Activated CD8-positive, alpha-beta memory T cell treated with anti-CD3 and anti-CD28 coated beads, Interleukin-2, amount 10 ng/mL, durations not matched to agents 7 days and 5 days (primary cell): ENCODE measurements at regions not wholly inside any gene's neighbourhood (a gene's known extent, or its start where the extent isn't known, plus 50 kb on each side); places are given as distances from the start of the nearest gene placed in this dataset.

ENCODE experiments used
- ATAC-seq: fragments of 150-1000 bp; cut with Tn5 transposase; one replicate; pipeline ENCODE4 v1.10.0; 2021; ENCODE audit warnings: moderate library complexity
- CTCF ChIA-PET: fragments of 350-600 bp; sonication (Branson Sonifier 250); formaldehyde crosslinking; loops from one replicate; lab custom pipeline; 2021; ENCODE audit warnings: antibody characterized with exemption; lab: Charles Lee
- DNase-seq: peaks from one replicate; pipeline ENCODE4 v3.0.0-alpha.2; 2020
- H3K27ac Mint-ChIP-seq: one replicate; pipeline ENCODE4 v1.8.0; 2021; ENCODE audit warnings: mild to moderate bottlenecking, mixed read lengths
- H3K27me3 Mint-ChIP-seq: one replicate; pipeline ENCODE4 v1.8.0; 2021; ENCODE audit warnings: mixed read lengths
- H3K36me3 Mint-ChIP-seq: one replicate; pipeline ENCODE4 v1.8.0; 2021; ENCODE audit warnings: mild to moderate bottlenecking, mixed read lengths
- H3K4me1 Mint-ChIP-seq: one replicate; pipeline ENCODE4 v1.8.0; 2021; ENCODE audit warnings: mixed read lengths
- H3K4me3 Mint-ChIP-seq: one replicate; pipeline ENCODE4 v1.8.0; 2021; ENCODE audit warnings: mild to moderate bottlenecking, moderate library complexity, mixed read lengths
- H3K9me3 Mint-ChIP-seq: one replicate; pipeline ENCODE4 v1.8.0; 2022; ENCODE audit warnings: low read depth, mixed read lengths

DNA sequence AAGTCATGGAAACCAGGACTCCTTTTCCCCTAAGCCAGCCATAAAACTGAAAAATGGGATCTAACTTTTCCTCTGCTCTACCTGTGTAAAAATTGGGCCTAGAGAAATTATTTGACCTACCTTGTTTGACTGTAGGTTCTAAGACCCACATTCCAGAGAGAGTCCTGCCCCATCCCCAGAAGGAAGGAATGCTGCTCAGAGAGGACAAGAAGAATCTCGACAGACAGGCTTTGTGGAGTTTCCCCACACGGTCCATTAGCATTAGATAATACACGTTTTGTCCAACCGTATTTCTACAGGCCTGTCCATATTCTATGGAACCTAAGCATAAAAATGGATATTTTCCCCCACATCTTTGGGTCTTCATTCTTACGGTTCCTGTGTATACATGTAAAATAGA, 403.3 kb downstream of the METTL4 start:
- ATAC-seq = no peak
- DNase-seq = no peak
- Mint-ChIP-seq H3K4me3 (no peak overlapping the region), H3K27me3 (no peaks in the 10 kb centered on the region), H3K4me1 (no peaks in the 10 kb centered on the region), H3K9me3 (no peaks in the 10 kb centered on the region), H3K36me3 (no peaks in the 10 kb centered on the region), H3K27ac (no peak overlapping the region)
- CTCF ChIA-PET = no interaction called here

- no peak for ATAC-seq
- H3K9me3 Mint-ChIP-seq = no peaks in the 10 kb centered on the region
- H3K36me3 Mint-ChIP-seq = no peaks in the 10 kb centered on the region
- no peak for DNase-seq
- H3K27me3 Mint-ChIP-seq = no peaks in the 10 kb centered on the region
- CTCF ChIA-PET = no interaction called here
- no peaks in the 10 kb centered on the region for H3K4me1 Mint-ChIP-seq
- H3K4me3 Mint-ChIP-seq = no peak overlapping the region
- no peak overlapping the region for H3K27ac Mint-ChIP-seq
Measured at GRCh38 chr18:2169656-2170055, 401.6 kb downstream of the METTL4 start.

DNA sequence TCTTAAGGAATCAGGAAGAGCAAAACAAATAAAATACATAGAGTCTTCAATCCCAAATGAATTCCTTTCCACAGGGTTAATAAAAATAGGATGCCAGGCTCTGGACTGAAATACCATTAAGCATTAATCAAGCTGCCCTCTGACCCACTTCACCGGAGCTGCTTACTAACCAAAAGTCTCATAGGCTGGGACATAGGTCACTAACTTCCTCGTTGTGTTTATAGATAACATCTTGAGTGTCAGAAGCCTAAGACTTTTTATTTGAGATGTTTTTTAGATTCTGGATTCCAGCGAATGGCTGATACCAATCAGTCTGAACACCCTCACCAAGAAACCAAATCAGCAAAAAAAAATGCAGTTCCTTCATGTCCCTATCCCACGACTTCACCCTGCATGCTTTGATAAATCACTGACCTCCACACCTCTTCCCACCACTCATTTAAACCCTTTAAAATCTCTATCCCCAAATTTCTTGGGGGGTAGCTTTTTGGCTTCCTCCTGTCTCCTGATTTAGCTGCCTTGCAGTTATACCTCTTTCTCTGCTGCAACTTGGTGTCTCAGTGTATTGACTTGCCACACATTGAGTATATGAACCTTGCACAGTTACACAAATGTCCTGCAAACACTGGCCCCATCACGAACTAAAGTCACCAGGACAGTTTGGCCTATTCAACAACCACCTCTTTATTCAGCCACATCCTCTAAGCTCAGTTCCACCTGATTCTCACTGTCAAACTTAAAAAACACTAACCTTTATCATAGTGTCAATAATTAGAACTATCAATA, 399.3 kb downstream of the METTL4 start:
- Mint-ChIP-seq H3K27me3 (no peaks in the 10 kb centered on the region), H3K9me3 (no peaks in the 10 kb centered on the region), H3K4me3 (no peak overlapping the region), H3K4me1 (no peaks in the 10 kb centered on the region), H3K27ac (no peak overlapping the region), H3K36me3 (no peaks in the 10 kb centered on the region)
- no peak for ATAC-seq
- CTCF ChIA-PET = no interaction called here
- no peak for DNase-seq

GRCh38 chr18:2172881-2173280, 398.4 kb downstream of the METTL4 start:
- no peak overlapping the region for H3K4me3 Mint-ChIP-seq
- H3K27me3 Mint-ChIP-seq = no peaks in the 10 kb centered on the region
- no peak for DNase-seq
- no peak overlapping the region for H3K27ac Mint-ChIP-seq
- ATAC-seq = no peak
- no peaks in the 10 kb centered on the region for H3K4me1 Mint-ChIP-seq
- CTCF ChIA-PET = no interaction called here
- H3K9me3 Mint-ChIP-seq = no peaks in the 10 kb centered on the region
- no peaks in the 10 kb centered on the region for H3K36me3 Mint-ChIP-seq

- CTCF ChIA-PET = no interaction called here
- Mint-ChIP-seq H3K36me3 (no peaks in the 10 kb centered on the region), H3K4me3 (no peak overlapping the region), H3K4me1 (no peaks in the 10 kb centered on the region), H3K9me3 (no peaks in the 10 kb centered on the region), H3K27me3 (no peaks in the 10 kb centered on the region), H3K27ac (no peak overlapping the region)
- ATAC-seq = no peak
- DNase-seq = no peak
Measured at GRCh38 chr18:2173486-2173885, 397.8 kb downstream of the METTL4 start.

DNA sequence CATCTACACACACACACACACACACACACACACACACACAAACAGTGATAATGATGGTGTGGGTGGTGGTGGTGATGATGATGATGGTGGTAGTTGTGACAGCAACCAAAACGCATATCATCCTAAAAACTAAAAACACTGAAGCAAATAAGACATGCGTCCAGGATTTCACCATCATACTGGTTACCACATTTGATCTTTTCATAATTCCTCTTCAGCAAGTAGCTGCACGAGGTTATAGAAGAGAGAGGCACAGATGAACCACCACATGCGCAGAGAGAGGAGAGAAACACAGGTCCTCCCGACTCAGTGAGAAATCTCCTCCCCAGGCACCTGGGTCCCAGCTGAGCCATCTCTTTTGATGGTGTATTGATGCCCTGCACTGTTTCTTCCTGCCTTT, 393.3 kb downstream of the METTL4 start:
- Mint-ChIP-seq H3K27me3 (no peaks in the 10 kb centered on the region), H3K9me3 (no peaks in the 10 kb centered on the region), H3K4me1 (no peaks in the 10 kb centered on the region), H3K4me3 (no peak overlapping the region), H3K27ac (no peak overlapping the region), H3K36me3 (no peaks in the 10 kb centered on the region)
- no peak for DNase-seq
- ATAC-seq = no peak
- CTCF ChIA-PET = no interaction called here

GRCh38 chr18:2179498-2180183, 391.7 kb downstream of the METTL4 start:
- Mint-ChIP-seq H3K4me1 (no peaks in the 10 kb centered on the region), H3K27ac (no peak overlapping the region), H3K36me3 (no peaks in the 10 kb centered on the region), H3K27me3 (no peaks in the 10 kb centered on the region), H3K4me3 (no peak overlapping the region), H3K9me3 (no peaks in the 10 kb centered on the region)
- no peak for ATAC-seq
- no peak for DNase-seq
- CTCF ChIA-PET = no interaction called here

GRCh38 chr18:2180586-2180985, 390.7 kb downstream of the METTL4 start:
- ATAC-seq (no peak), DNase-seq (no peak)
- Mint-ChIP-seq H3K36me3 (no peaks in the 10 kb centered on the region), H3K27me3 (no peaks in the 10 kb centered on the region), H3K4me3 (no peak overlapping the region), H3K27ac (no peak overlapping the region), H3K9me3 (no peaks in the 10 kb centered on the region), H3K4me1 (no peaks in the 10 kb centered on the region)
- CTCF ChIA-PET = no interaction called here

DNA sequence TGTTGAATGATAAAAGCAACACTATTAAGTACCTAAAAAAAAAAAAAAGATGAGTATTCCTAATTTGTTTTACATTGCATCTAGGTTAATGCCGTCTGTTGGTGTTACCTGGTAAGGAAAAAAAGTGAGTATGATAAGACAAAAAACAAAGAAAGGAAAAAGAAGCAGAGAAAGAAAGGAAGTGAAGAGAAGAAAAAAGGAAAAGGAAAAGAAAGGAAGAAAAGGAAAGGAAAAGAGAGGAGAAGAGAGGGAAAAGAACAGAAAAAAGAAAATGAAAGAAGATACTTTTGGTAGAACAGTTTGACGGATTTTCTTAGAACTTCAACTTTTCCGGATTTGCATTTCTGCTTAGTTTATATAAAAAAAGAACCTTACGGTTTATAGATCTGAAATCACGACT, 387.9 kb downstream of the METTL4 start:
- Mint-ChIP-seq H3K27ac (no peak overlapping the region), H3K4me3 (no peak overlapping the region), H3K9me3 (no peaks in the 10 kb centered on the region), H3K27me3 (no peaks in the 10 kb centered on the region), H3K4me1 (no peaks in the 10 kb centered on the region), H3K36me3 (no peaks in the 10 kb centered on the region)
- ATAC-seq = no peak
- CTCF ChIA-PET = no interaction called here
- no peak for DNase-seq

- Mint-ChIP-seq H3K9me3 (no peaks in the 10 kb centered on the region), H3K27ac (no peak overlapping the region), H3K4me3 (no peak overlapping the region), H3K27me3 (no peaks in the 10 kb centered on the region), H3K4me1 (no peaks in the 10 kb centered on the region), H3K36me3 (no peaks in the 10 kb centered on the region)
- no peak for ATAC-seq
- DNase-seq = no peak
- CTCF ChIA-PET = no interaction called here
Measured at GRCh38 chr18:2186967-2187366, 384.3 kb downstream of the METTL4 start.

- Mint-ChIP-seq H3K4me1 (no peaks in the 10 kb centered on the region), H3K36me3 (no peaks in the 10 kb centered on the region), H3K27me3 (no peaks in the 10 kb centered on the region), H3K4me3 (no peak overlapping the region), H3K27ac (no peak overlapping the region), H3K9me3 (peaks cover 2% of the 10 kb centered on the region)
- CTCF ChIA-PET = no interaction called here
- DNase-seq (no peak), ATAC-seq (no peak)
Measured at GRCh38 chr18:2188258-2188657, 383.0 kb downstream of the METTL4 start.

GRCh38 chr18:2191180-2191790, 380.0 kb downstream of the METTL4 start:
- H3K4me1 Mint-ChIP-seq = no peaks in the 10 kb centered on the region
- H3K36me3 Mint-ChIP-seq = no peaks in the 10 kb centered on the region
- H3K27ac Mint-ChIP-seq = no peak overlapping the region
- CTCF ChIA-PET = no interaction called here
- DNase-seq = no peak
- H3K27me3 Mint-ChIP-seq = no peaks in the 10 kb centered on the region
- ATAC-seq = no peak
- peaks cover 2% of the 10 kb centered on the region for H3K9me3 Mint-ChIP-seq
- no peak overlapping the region for H3K4me3 Mint-ChIP-seq

DNA sequence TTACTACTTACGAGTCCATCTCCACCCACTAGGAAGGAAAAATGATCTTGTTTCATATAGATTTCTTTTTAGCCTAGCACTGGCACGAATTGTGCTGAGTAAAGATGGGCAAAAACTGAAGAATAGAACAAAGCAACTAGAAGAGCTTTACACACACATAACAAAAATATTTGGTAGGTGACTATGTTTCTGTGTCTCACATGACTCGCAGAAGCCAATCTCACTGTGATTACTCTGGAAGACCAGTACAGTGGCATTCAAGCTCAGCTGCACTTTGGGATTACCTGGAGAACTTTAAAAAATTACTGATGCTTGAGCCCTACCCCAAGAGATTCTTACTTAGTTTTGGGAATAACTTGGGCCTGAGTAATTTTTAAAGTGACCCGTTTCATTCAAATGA, 378.7 kb downstream of the METTL4 start:
- no peaks in the 10 kb centered on the region for H3K4me1 Mint-ChIP-seq
- CTCF ChIA-PET = no interaction called here
- no peak overlapping the region for H3K27ac Mint-ChIP-seq
- peaks cover 2% of the 10 kb centered on the region for H3K9me3 Mint-ChIP-seq
- ATAC-seq = no peak
- no peak for DNase-seq
- no peaks in the 10 kb centered on the region for H3K36me3 Mint-ChIP-seq
- no peaks in the 10 kb centered on the region for H3K27me3 Mint-ChIP-seq
- H3K4me3 Mint-ChIP-seq = no peak overlapping the region

DNA sequence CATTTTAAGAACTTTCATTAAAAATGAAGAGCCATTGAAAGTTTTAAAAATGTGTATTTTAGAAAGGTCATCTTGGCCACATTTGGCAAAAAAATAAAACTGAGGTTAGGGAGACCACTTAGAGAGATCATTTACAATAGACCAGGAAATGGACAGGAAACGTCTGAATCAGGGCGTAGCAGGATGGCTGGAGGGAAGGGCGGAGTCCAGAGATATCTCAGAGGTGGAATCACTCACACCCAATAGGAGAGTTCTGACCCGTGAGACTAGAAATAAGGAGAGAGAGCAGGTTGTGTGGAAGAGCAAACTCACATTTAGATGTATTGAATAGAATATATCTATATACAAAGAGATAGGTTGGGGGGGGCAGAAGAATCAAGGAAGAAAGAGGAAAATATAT, 373.4 kb downstream of the METTL4 start:
- CTCF ChIA-PET = no interaction called here
- no peaks in the 10 kb centered on the region for H3K4me1 Mint-ChIP-seq
- H3K4me3 Mint-ChIP-seq = no peak overlapping the region
- no peaks in the 10 kb centered on the region for H3K9me3 Mint-ChIP-seq
- ATAC-seq (no peak), DNase-seq (no peak)
- H3K36me3 Mint-ChIP-seq = no peaks in the 10 kb centered on the region
- no peaks in the 10 kb centered on the region for H3K27me3 Mint-ChIP-seq
- H3K27ac Mint-ChIP-seq = no peak overlapping the region
